ENCODE measurements at regions not wholly inside any gene's neighbourhood (a gene's known extent, or its start where the extent isn't known, plus 50 kb on each side); places are given as distances from the start of the nearest gene placed in this dataset.

DNA sequence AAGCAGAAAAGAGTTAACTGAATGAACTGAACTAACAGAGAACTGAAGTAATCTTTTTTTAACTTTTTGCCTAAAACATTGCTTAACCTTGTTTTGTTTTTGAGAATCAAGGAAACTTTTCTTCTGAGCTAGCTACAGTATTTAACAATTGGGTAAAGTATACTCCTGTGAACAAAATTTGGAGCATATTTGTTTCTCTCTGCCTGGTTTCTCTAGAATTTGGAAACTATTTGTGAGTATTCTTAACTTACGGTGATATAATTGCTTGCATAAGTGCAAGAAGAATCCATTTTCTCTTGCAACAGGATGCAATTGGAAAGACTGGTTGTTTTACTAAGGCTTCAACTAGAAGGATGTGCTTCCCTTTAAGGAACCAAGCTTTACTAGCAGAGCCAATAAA lies 65.9 kb upstream of the FAM98A start:
- Histone ChIP-seq H3K27me3 (ENCODE audit: control insufficient read depth in 1 of 2, insufficient read depth in 2 of 2, low read length in 2 of 2) (no peaks in the 10 kb centered on the region), H3K27ac (ENCODE audit: low read depth in 1 of 2, low read length in 2 of 2) (no peak overlapping the region), H3K4me1 (ENCODE audit: insufficient read depth, low read length) (no peaks in the 10 kb centered on the region), H3K9me3 (ENCODE audit: control insufficient read depth in 1 of 2, insufficient read depth in 1 of 2, low read length in 2 of 2) (peaks cover 0 to 7% of the 10 kb centered on the region in 2 experiments), H3K36me3 (ENCODE audit: insufficient read depth, low read length) (no peaks in the 10 kb centered on the region), H3K4me3 (ENCODE audit: low read length) (no peak overlapping the region)
- ChIA-PET POLR2A (no interaction called here), CTCF (no interaction called here)
- DNase-seq (no peak), ATAC-seq (ENCODE audit: poor library complexity) (no peak)
- TF ChIP-seq, protein P1, sequence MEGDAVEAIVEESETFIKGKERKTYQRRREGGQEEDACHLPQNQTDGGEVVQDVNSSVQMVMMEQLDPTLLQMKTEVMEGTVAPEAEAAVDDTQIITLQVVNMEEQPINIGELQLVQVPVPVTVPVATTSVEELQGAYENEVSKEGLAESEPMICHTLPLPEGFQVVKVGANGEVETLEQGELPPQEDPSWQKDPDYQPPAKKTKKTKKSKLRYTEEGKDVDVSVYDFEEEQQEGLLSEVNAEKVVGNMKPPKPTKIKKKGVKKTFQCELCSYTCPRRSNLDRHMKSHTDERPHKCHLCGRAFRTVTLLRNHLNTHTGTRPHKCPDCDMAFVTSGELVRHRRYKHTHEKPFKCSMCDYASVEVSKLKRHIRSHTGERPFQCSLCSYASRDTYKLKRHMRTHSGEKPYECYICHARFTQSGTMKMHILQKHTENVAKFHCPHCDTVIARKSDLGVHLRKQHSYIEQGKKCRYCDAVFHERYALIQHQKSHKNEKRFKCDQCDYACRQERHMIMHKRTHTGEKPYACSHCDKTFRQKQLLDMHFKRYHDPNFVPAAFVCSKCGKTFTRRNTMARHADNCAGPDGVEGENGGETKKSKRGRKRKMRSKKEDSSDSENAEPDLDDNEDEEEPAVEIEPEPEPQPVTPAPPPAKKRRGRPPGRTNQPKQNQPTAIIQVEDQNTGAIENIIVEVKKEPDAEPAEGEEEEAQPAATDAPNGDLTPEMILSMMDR (IDR thresholded peaks at IDR 0.05) = no peak
- no peaks in the 10 kb centered on the region for H3K27me3 Mint-ChIP-seq
- H3K4me3 Mint-ChIP-seq = no peak overlapping the region
- H3K4me1 Mint-ChIP-seq (ENCODE audit: low read depth) = no peaks in the 10 kb centered on the region
- intact Hi-C loops (cut with DNase I, micrococcal nuclease) = no loop called here
- no peak overlapping the region for H3K27ac Mint-ChIP-seq
- H3K36me3 Mint-ChIP-seq (ENCODE audit: low read depth) = no peaks in the 10 kb centered on the region
- H3K9me3 Mint-ChIP-seq = peaks cover 6% of the 10 kb centered on the region

DNA sequence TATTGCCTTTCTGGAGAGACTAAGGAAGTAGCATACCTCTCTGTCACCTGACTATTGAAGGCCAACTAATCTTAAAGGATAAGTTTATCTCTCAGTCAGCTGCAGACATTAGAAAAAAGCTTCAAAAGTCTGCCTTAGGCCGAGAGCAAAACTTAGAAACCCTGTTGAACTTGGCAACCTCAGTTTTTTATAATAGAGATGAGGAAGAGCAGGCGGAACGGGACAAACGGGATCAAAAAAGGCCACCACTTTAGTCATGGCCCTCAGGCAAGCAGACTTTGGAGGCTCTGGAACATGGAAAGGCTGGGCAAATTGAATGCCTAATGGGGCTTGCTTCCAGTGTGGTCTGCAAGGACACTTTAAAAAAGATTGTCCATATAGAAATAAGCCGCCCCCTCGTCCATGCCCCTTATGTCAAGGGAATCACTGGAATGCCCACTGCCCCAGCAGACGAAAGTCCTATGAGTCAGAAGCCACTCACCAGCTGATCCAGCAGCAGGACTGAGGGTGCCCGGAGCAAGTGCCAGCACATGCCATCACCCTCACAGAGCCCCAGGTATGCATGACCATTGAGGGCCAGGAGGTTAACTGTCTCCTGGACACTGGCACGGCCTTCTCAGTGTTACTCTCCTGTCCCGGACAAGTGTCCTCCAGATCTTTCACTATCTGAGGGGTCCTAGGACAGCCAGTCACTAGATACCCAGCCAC lies 61.5 kb upstream of the FAM98A start:
- DNase-seq (no peak), ATAC-seq (ENCODE audit: poor library complexity) (no peak)
- Histone ChIP-seq H3K9me3 (ENCODE audit: control insufficient read depth in 1 of 2, insufficient read depth in 1 of 2, low read length in 2 of 2) (peaks cover 0 to 6% of the 10 kb centered on the region in 2 experiments), H3K4me3 (ENCODE audit: low read length) (no peak overlapping the region), H3K27ac (ENCODE audit: low read depth in 1 of 2, low read length in 2 of 2) (no peak overlapping the region), H3K4me1 (ENCODE audit: insufficient read depth, low read length) (no peaks in the 10 kb centered on the region), H3K36me3 (ENCODE audit: insufficient read depth, low read length) (no peaks in the 10 kb centered on the region), H3K27me3 (ENCODE audit: control insufficient read depth in 1 of 2, insufficient read depth in 2 of 2, low read length in 2 of 2) (no peaks in the 10 kb centered on the region)
- Mint-ChIP-seq H3K9me3 (peaks cover 6% of the 10 kb centered on the region), H3K27me3 (no peaks in the 10 kb centered on the region), H3K27ac (no peak overlapping the region), H3K36me3 (ENCODE audit: low read depth) (no peaks in the 10 kb centered on the region), H3K4me1 (ENCODE audit: low read depth) (no peaks in the 10 kb centered on the region), H3K4me3 (no peak overlapping the region)
- POLR2A ChIA-PET = no interaction called here
- CTCF ChIA-PET = no interaction called here
- TF ChIP-seq, protein P1 (IDR thresholded peaks at IDR 0.05) = no peak
- intact Hi-C loops (cut with DNase I, micrococcal nuclease) = no loop called here

DNA sequence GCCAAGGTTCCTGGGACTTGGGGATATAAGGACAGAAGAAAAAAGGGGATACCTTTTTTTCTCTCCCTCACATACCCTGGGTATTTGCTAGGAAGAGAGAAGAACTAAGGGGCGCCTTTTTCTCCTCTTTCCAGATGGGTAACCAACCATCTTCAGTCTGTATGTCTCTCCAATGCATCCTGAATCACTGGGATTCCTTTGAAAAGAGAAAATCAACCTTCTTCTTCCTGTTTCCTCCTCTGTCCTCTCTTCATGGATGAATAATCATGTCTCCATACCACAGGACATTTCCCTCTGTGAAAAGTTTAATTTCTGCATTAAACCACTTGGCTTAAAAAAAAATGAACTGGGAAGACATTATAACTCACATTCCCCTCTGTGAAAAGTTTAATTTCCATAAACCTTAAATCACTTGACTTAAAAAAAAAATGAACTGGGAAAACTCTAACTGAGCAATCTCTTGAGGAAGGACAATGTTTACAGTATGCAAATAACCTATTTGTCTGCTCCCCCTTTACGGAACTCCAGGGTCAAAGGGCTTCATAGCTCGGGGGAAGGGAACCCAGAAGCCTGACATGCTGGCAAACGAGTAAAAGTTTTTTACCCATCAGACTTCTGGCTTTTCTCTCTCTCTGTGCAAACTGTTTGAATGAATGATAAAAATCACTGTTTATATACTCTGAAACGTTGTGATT lies 56.7 kb upstream of the FAM98A start:
- Histone ChIP-seq H3K27ac (ENCODE audit: low read depth in 1 of 2, low read length in 2 of 2) (no peak overlapping the region), H3K27me3 (ENCODE audit: control insufficient read depth in 1 of 2, insufficient read depth in 2 of 2, low read length in 2 of 2) (no peaks in the 10 kb centered on the region), H3K36me3 (ENCODE audit: insufficient read depth, low read length) (no peaks in the 10 kb centered on the region), H3K4me1 (ENCODE audit: insufficient read depth, low read length) (no peaks in the 10 kb centered on the region), H3K9me3 (ENCODE audit: control insufficient read depth in 1 of 2, insufficient read depth in 1 of 2, low read length in 2 of 2) (no peaks in the 10 kb centered on the region), H3K4me3 (ENCODE audit: low read length) (no peak overlapping the region)
- ChIA-PET CTCF (no interaction called here), POLR2A (no interaction called here)
- Mint-ChIP-seq H3K9me3 (peaks cover 3% of the 10 kb centered on the region), H3K4me1 (ENCODE audit: low read depth) (no peaks in the 10 kb centered on the region), H3K4me3 (no peak overlapping the region), H3K27me3 (no peaks in the 10 kb centered on the region), H3K36me3 (ENCODE audit: low read depth) (no peaks in the 10 kb centered on the region), H3K27ac (no peak overlapping the region)
- DNase-seq (no peak), ATAC-seq (ENCODE audit: poor library complexity) (no peak)
- TF ChIP-seq, protein P1 (IDR thresholded peaks at IDR 0.05) = no peak
- intact Hi-C loops (cut with DNase I, micrococcal nuclease) = no loop called here

Measured in CD4-positive, alpha-beta T cell (primary cell).